Stimulated activated CD4-positive, alpha-beta T cell treated with anti-CD3 and anti-CD28 coated beads, Interleukin-4, amount 100 ng/mL, for 1 hour (primary cell): ENCODE measurements at regions not wholly inside any gene's neighbourhood (a gene's known extent, or its start where the extent isn't known, plus 50 kb on each side); places are given as distances from the start of the nearest gene placed in this dataset.

ENCODE experiments used
- DNase-seq: peaks from one replicate; pipeline ENCODE4 v3.0.0-alpha.2; 2020

DNA sequence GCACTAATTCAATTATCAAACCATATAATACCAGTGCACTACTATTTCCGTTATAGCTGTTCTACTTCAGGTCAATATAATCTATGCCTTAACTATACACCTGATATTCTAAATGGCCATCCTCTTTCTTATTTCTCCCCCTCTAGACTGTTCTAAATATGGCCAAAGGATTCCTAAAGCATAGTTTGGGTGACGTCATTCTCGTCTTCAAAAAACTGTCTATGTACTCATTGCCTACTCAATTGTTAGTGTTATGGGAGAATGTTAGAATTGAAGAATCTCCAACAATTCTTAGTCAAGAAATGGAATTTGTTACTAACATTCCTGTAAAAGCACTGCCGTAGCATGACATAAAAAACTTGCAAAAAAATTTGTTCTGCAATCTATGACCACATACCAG, 431.1 kb upstream of the ANO3 start:
- DNase-seq: no peak

DNA sequence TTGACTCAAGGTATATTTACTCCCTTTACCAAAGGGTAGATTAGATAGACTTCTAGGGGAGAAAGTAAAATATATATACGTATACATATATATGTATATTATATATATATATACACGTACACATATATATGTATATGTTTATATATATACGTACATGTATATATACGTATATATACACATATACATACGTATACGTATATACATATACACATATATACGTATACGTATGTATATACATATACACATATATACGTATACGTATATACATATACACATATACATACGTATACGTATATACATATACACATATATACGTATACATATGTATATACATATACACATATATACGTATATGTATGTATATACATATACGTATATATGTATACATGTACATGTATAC, 430.5 kb upstream of the ANO3 start:
- no peak for DNase-seq

- DNase-seq: no peak
Observed at GRCh38 chr11:25902476-25902875, 429.5 kb upstream of the ANO3 start.

GRCh38 chr11:25908726-25909125, 423.2 kb upstream of the ANO3 start:
- no peak for DNase-seq

DNA sequence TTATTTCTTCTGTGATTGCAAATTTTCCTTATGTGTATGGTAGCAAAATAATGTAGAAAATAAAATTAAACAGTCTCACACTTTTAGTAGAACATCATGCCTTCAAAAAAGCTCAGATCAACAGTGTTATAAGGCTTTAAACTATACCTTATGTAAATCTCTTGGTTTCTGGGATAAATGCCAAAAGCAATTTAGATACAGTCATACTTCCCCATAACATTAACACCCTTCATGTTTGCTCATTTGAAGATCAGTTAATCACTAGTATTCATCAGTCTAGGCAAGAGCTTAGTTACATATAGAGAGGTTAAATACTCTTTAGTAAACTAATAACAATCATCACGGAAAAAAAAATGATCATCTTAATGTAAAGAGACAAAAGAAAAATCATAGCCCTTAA, 421.8 kb upstream of the ANO3 start:
- no peak for DNase-seq

DNA sequence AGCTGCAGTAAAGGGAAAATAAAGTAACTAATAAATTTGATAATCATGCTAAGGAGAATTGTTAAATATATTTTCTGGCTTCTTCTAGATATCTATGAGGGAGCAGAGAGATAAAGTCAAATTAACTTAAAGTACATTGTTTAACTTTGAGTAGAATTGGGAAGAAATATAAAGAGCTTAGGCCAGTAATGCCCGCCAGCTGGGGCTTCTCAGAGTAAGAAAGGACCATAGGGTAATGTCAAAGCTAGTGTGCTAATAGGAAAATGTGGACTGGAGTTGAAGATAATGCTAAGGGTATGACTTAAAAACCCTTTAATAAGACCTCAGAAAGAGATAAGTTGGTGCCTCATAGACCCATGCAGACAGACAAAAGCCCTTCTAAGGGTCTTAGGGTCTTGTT, 411.6 kb upstream of the ANO3 start:
- DNase-seq: no peak

- DNase-seq: no peak
Observed at GRCh38 chr11:25924586-25924985, 407.3 kb upstream of the ANO3 start.

DNA sequence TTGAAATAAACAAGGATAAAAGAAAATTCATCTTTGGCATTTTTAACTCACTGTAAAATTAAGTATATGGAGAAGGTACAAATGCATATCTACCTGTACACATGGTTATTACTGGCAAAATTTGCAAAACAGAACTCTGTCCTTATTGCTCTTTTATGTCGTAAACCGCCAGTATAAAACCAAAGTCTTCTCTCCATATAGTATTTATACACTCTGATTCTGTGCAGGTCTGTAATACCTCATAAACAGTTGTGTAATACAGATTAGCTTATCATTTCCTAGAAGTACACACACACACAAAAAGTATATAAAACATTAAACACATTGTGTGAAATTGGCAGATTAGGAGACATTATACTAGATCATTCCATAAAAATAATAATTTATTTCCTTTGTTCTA, 406.6 kb upstream of the ANO3 start:
- DNase-seq: no peak

DNA sequence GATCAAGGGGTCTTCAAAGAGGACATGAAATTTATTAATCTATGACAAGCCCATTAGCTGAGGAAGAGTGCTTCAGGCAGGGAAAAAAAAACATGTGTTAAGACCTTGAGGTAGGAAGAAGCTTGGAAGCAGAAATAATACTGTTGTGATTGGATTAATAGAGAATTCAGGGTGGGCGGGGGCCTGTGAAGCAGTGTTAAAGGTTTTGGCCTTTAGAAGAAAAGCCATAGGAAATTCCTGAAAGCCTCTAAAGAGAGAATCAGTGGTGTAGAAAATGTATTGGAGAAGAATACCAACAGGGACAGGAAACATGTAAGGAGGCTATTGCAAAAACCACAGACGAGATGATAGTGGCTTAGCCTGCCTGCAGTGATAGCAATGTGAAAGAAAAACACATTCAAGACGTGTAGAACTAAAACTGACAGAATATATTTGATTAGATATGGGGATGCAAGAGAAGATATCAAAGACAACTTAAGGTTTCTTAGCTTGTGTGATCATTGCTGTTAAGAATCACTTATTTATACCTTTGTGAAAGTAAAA, 404.4 kb upstream of the ANO3 start:
- no peak for DNase-seq

GRCh38 chr11:25928076-25928475, 403.9 kb upstream of the ANO3 start:
- DNase-seq: no peak

DNA sequence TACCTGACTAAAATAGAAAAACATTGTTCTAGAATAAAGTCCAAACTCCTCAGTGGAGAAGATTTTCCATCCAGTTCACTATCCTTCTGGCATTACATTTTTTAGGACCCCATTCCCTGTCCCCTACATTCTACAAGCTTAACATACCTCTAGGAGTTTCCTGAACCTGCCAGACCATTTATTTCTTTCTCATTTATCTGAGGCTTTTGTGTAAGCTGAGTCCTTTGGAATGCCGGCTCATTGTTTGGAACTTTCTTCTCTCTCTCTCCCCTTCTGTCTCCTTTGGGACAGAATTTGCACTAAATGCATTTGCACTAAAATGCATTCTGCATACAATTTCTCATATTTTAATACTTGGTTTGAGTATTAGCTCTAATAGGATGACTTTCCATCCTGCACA, 393.0 kb upstream of the ANO3 start:
- DNase-seq: no peak

- no peak for DNase-seq
Observed at GRCh38 chr11:25939691-25940090, 392.2 kb upstream of the ANO3 start.

DNA sequence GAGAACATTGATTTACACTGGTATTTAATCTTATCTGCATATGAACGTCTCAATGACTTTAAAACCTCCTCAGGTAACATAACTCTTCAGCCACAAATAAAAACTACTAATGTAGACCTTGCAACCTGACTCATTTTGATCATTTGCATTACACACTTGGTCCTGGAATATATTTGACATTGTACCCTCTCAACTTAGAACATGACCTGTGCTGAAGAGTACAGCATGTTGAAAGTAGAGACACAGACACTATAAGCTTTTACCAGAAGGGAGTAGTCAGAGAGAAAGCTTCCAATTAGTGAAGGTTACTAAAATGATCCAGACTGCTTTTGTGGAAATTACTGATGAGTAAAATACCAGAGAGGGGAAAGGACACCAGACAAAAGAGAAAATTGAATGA, 390.6 kb upstream of the ANO3 start:
- no peak for DNase-seq

GRCh38 chr11:25943031-25943430, 388.9 kb upstream of the ANO3 start:
- DNase-seq: no peak

DNA sequence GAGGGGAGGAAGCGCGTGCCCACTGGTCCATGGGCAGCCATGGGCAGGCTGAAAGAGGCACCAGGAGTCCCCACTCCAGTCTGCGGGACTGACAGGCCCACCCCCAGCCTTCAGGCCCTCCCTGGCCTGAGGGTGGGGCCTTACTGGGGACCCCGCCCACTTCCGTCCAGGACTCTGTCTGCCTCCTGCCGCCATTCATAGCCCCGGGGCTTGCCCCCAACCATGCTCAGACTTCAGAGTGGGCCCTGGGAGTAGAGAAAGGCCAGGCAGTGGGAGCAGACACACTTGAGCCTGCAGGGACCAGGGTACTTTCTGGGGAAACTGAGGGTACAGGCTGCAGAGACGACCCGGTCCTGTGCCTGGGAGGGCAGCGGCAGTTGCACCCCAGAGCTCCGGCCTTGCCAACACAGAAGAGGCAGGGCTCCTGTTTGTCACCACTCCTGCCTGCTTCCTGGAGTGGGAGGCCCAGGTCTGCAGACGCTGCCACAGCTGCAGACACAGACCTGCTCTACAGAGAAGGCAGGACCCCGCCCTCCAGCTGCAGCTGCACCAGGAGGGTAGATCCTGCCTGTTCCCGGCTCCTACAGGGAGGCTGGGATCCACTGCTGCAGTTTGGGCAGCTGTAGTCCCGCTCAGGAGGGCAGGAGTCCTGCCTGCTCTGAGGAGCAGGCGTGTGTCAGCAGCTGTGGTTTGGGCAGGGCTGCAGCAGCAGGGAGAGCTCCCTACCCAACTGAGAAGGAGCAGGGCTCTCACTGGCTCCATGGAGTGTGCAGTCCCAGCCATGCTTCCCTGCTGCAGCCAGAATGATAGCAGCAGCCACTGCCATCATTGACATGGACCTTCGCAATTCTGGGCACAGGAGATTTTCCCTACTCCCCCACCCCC, 387.9 kb upstream of the ANO3 start:
- no peak for DNase-seq

DNA sequence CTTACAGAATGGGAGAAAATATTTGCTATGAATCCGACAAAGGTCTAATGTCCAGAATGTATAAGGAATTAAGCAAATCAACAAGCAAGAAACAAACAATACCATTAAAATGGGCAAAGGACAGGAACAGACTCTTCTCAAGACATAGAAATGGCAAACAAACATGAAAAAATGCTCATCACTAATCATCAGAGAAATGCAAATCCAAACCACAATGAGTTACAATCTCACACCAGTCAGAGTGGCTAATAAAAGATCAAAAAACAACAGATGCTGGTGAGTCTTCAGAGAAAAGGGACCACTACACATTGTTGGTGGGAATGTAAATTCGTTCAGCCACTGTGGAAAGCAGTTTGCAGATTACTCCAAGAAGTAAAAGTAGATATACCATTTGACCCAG, 382.0 kb upstream of the ANO3 start:
- no peak for DNase-seq

- DNase-seq: no peak
Observed at GRCh38 chr11:25953006-25953405, 378.9 kb upstream of the ANO3 start.

DNA sequence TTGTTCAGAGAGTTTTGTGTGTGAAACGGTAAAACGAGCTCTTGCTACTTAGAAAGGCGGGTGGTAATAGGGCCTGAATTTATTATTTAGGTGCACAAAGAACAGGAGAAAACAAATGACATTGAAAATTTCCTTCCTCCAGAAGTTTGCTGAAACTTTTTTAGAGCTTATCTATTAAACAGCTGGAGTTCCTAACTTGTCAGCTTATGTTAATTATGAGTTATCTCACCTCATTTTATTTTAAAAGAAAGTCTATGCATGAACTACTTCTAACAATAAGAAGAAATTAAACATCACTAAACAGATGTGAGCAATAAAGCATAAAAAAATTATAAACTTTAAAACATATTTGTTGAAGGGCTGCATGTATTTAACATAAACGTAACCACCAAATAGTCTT, 373.9 kb upstream of the ANO3 start:
- DNase-seq: no peak

- DNase-seq: no peak
Observed at GRCh38 chr11:25961539-25961938, 370.4 kb upstream of the ANO3 start.

DNA sequence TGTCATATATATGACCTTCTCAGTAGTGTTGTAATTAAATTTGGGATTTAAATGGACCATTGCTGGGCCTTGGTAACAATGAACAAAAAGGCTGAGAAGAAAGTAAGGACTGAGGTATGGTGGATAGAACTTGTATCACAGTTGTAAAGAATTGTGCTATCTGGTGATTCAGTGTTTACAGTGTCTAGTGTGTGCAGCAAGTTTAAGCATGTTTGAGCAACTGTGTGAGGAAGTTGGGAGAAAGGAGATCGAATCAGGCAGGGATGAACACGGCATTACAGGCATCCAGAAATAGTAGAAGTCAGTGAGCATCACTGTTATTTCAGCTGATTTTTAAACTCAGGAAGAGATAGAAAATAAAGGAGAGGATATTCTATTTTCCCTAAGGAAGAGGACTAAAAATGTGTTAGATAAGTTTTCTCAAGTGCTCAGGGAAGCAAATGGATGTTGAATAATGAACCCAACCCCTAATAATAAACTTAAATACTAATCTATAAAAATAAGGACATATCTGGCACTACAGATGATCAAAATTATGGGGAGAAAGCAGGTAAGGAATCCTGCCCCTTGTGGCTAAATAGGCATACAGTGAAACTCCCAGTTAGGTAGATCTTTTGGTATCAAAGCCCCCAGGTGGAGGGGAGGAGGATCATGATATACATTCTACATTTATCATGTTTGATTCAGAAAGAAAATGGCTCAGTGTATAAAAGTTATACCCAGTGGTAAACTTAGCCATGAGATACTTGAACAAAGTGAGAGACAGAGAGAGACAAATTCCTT, 361.0 kb upstream of the ANO3 start:
- no peak for DNase-seq

- no peak for DNase-seq
Observed at GRCh38 chr11:25980091-25980490, 351.8 kb upstream of the ANO3 start.

DNA sequence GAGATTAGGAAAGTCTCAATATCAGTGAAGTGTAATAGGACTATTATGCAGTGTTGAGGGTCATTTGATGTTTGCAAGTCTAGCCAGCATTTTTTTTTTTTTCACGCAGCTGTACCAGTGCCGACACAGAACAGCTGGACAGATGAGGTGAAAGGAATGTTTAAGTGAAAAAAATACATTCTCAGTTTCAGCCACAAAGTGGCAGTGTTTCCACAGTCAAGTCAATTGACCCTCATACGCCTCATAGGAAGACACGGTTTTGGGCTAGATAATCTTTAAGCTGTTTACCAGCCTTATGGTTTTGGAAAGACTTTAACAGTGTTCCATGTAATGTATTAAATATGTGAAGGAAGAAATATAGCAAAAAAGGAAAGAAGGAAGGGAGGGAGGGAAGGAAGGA, 349.9 kb upstream of the ANO3 start:
- no peak for DNase-seq

GRCh38 chr11:25983280-25983679, 348.6 kb upstream of the ANO3 start:
- no peak for DNase-seq

GRCh38 chr11:25988178-25988577, 343.8 kb upstream of the ANO3 start:
- DNase-seq: no peak
